HCT116 (cell line): ENCODE measurements at regions not wholly inside any gene's neighbourhood (a gene's known extent, or its start where the extent isn't known, plus 50 kb on each side); places are given as distances from the start of the nearest gene placed in this dataset.

Experiments used
- ATAC-seq: fragments of 200-7000 bp; cut with Tn5 transposase; 2 replicates; pipeline ENCODE4 v1.9.1; 2020; ENCODE audit warnings: mild to moderate bottlenecking, moderate library complexity
- BruUV-seq: library from RNA; stranded (reverse); fragments of 400-500 nt; replicated peaks from 2 replicates; lab custom pipeline; 2021; lab: Mats Ljungman, UMichigan
- CTCF ChIA-PET: fragments of 300-600 bp; sonication (Branson Sonifier 250); formaldehyde crosslinking; loops from one replicate; lab custom pipeline; 2021; ENCODE audit warnings: antibody characterized with exemption; lab: Charles Lee
- POLR2A ChIA-PET: fragments of 300-600, 350-600 bp; sonication (Branson Sonifier 250); formaldehyde crosslinking; loops from one replicate; lab custom pipeline; 2021; ENCODE audit warnings: antibody characterized with exemption; lab: Charles Lee
- RAD21 ChIA-PET, 2 experiments: fragments of 300-600 bp; sonication (Branson Sonifier 250); formaldehyde crosslinking; loops; one replicate each; lab custom pipeline; 2023; ENCODE audit warnings: low total read pairs in 2 of 2; ENCODE audit not compliant: uncharacterized antibody in 2 of 2, unreplicated experiment in 2 of 2, low non-redundant PET in 1 of 2; lab: Charles Lee
- DNase-seq: peaks from one replicate; pipeline ENCODE4 v3.0.0-alpha.2; 2010; ENCODE audit warnings: low read depth, low spot score
- H2AFZ ChIP-seq: fragments of 200-600 bp; shearing (Covaris generic), sonication (generic); 2 replicates; pipeline ENCODE4 v1.6.1; 2017; ENCODE audit warnings: low read depth, mixed run types, mixed read lengths, antibody characterized with exemption, low read length; ENCODE audit not compliant: poor library complexity, severe bottlenecking
- H3K27ac ChIP-seq: 2 replicates; pipeline ENCODE4 v1.5.1; 2012; ENCODE audit warnings: low read depth, low read length
- H3K27me3 ChIP-seq: fragments of 200-600 bp; sonication (generic); 2 replicates; pipeline ENCODE4 v1.6.1; 2016; ENCODE audit warnings: mixed run types, low read length, mixed read lengths; ENCODE audit not compliant: insufficient read depth
- H3K36me3 ChIP-seq, 2 experiments: fragments of 200-500 bp in 1 of 2; fragments of 200-600 bp in 1 of 2; sonication (Bioruptor generic) in 1 of 2; sonication (generic) in 1 of 2; 2 replicates each; pipeline versions ENCODE4 v1.5.1 to v1.6.1; 2014 to 2016; ENCODE audit warnings: low read length in 2 of 2, inconsistent platforms in 1 of 2, mixed read lengths in 1 of 2, mixed run types in 1 of 2; ENCODE audit not compliant: insufficient read depth in 2 of 2, control insufficient read depth in 1 of 2
- H3K4me1 ChIP-seq, 2 experiments: fragments of 200-600 bp in 1 of 2; sonication (generic) in 1 of 2; 2 replicates each; pipeline versions ENCODE4 v1.5.1 to v1.6.1; 2012 to 2017; ENCODE audit warnings: low read length in 2 of 2, inconsistent platforms in 1 of 2, mild to moderate bottlenecking in 1 of 2, mixed read lengths in 1 of 2, mixed run types in 1 of 2, moderate library complexity in 1 of 2; ENCODE audit not compliant: insufficient read depth in 2 of 2, control insufficient read depth in 1 of 2
- H3K4me2 ChIP-seq: fragments of 200-600 bp; sonication (generic); 2 replicates; pipeline ENCODE4 v1.6.1; 2017; ENCODE audit warnings: mixed run types, low read length, mixed read lengths
- H3K4me3 ChIP-seq, 2 experiments: fragments of 200-600 bp in 1 of 2; sonication (generic) in 1 of 2; replicated peaks in 1 of 2; 2 replicates each; pipeline ENCODE4 v1.5.1; 2011 to 2016; ENCODE audit warnings: low read length in 2 of 2, control low read depth in 1 of 2, low read depth in 1 of 2, mild to moderate bottlenecking in 1 of 2, mixed read lengths in 1 of 2, mixed run types in 1 of 2
- H3K79me2 ChIP-seq: fragments of 200-600 bp; sonication (generic); 2 replicates; pipeline ENCODE4 v1.6.1; 2017; ENCODE audit warnings: mild to moderate bottlenecking, mixed run types, low read length, moderate library complexity, mixed read lengths; ENCODE audit not compliant: insufficient read depth
- H3K9ac ChIP-seq: fragments of 200-600 bp; sonication (generic); 2 replicates; pipeline ENCODE4 v1.6.1; 2016; ENCODE audit warnings: low read length, mixed read lengths
- H3K9me2 ChIP-seq: fragments of 200-600 bp; sonication (generic), shearing (Covaris generic); 2 replicates; pipeline ENCODE4 v1.6.1; 2017; ENCODE audit warnings: mixed run types, mild to moderate bottlenecking, moderate library complexity; ENCODE audit not compliant: insufficient read depth
- H3K9me3 ChIP-seq, 2 experiments: fragments of 200-500 bp in 1 of 2; fragments of 200-600 bp in 1 of 2; sonication (Bioruptor generic) in 1 of 2; sonication (generic) in 1 of 2; 2 replicates each; pipeline ENCODE4 v1.6.1; 2014 to 2017; ENCODE audit warnings: low read length in 2 of 2, mixed read lengths in 2 of 2, inconsistent platforms in 1 of 2, low read depth in 1 of 2, mild to moderate bottlenecking in 1 of 2, mixed run types in 1 of 2, moderate library complexity in 1 of 2; ENCODE audit not compliant: control insufficient read depth in 1 of 2, insufficient read depth in 1 of 2
- H4K20me1 ChIP-seq: fragments of 200-600 bp; sonication (generic), shearing (Covaris generic); 2 replicates; pipeline ENCODE4 v1.6.1; 2017; ENCODE audit warnings: mixed run types, mild to moderate bottlenecking, moderate library complexity; ENCODE audit not compliant: insufficient read depth
- CBX3 ChIP-seq: IDR thresholded peaks from 2 replicates; pipeline ENCODE4 v1.6.1; 2012; ENCODE audit warnings: low read depth
- CEBPB ChIP-seq: IDR thresholded peaks from 2 replicates; pipeline ENCODE4 v1.6.1; 2012; ENCODE audit warnings: low read depth
- ELF1 ChIP-seq: IDR thresholded peaks from 2 replicates; pipeline ENCODE4 v1.6.1; 2012; ENCODE audit warnings: low read depth, borderline replicate concordance
- EZH2phosphoT487 ChIP-seq: fragments of 200-600 bp; IDR thresholded peaks from 2 replicates; pipeline ENCODE4 v1.6.1; 2018; ENCODE audit warnings: antibody characterized with exemption, borderline replicate concordance
- FOSL1 ChIP-seq: IDR thresholded peaks from 2 replicates; pipeline ENCODE4 v1.6.1; 2012; ENCODE audit warnings: low read depth
- JUND ChIP-seq: IDR thresholded peaks from 2 replicates; pipeline ENCODE4 v1.6.1; 2012
- POLR2A ChIP-seq: IDR thresholded peaks from 2 replicates; pipeline ENCODE4 v1.7.0; 2011; ENCODE audit warnings: borderline replicate concordance; ENCODE audit not compliant: insufficient read depth, insufficient read length; ENCODE audit errors: extremely low read depth
- POLR2AphosphoS5 ChIP-seq: IDR thresholded peaks from 2 replicates; pipeline ENCODE4 v1.6.1; 2011; ENCODE audit warnings: mild to moderate bottlenecking, low read depth, low read length, moderate library complexity
- REST ChIP-seq: IDR thresholded peaks from 2 replicates; pipeline ENCODE4 v1.6.1; 2012; ENCODE audit warnings: low read depth
- SIN3A ChIP-seq: IDR thresholded peaks from 2 replicates; pipeline ENCODE4 v1.6.1; 2012; ENCODE audit warnings: low read depth
- ZFX ChIP-seq: fragments of 450-650 bp; IDR thresholded peaks from 2 replicates; pipeline ENCODE4 v1.6.1; 2017
- ZNF274 ChIP-seq: fragments of 200-500 bp; sonication (Bioruptor generic); IDR thresholded peaks from 2 replicates; pipeline ENCODE4 v1.6.1; 2014; ENCODE audit warnings: mild to moderate bottlenecking, low read depth, low read length, inconsistent platforms
- intact Hi-C: fragments of 100-400 bp; cut with micrococcal nuclease; formaldehyde crosslinking; loops from 2 replicates; pipeline ENCODE4 v1.10.0; 2022
- TF ChIP-seq, protein P1 (sequence below), 3 experiments: fragments of 200-600 bp in 1 of 3; sonication (generic) in 1 of 3; IDR thresholded peaks in 2 of 3; conservative IDR thresholded peaks in 1 of 3; 2 replicates each; pipeline ENCODE4 v1.5.1; 2012 to 2017; ENCODE audit warnings: low read depth in 2 of 3, low read length in 2 of 3, antibody characterized with exemption in 1 of 3, borderline replicate concordance in 1 of 3, control low read depth in 1 of 3, mild to moderate bottlenecking in 1 of 3, mixed read lengths in 1 of 3, mixed run types in 1 of 3, moderate library complexity in 1 of 3; ENCODE audit not compliant: insufficient read depth in 1 of 3

GRCh38 chr9:79213417-79214125 lies 358.2 kb upstream of the TLE4 start:
- Histone ChIP-seq H3K9me3 (no peaks in the 10 kb centered on the region), H3K4me2 (no peak overlapping the region), H3K4me3 (no peak overlapping the region), H3K36me3 (no peaks in the 10 kb centered on the region), H3K27ac (no peak overlapping the region), H2AFZ (no peak overlapping the region), H3K27me3 (no peaks in the 10 kb centered on the region), H3K4me1 (no peaks in the 10 kb centered on the region), H3K9ac (no peak overlapping the region), H3K79me2 (no peaks in the 10 kb centered on the region), H4K20me1 (no peaks in the 10 kb centered on the region), H3K9me2 (no peaks in the 10 kb centered on the region)
- BruUV-seq: no TSS peak
- DNase-seq (no peak), ATAC-seq (no peak)
- TF ChIP-seq POLR2A: no peak
- no peak for TF ChIP-seq ELF1
- TF ChIP-seq ZFX: no peak
- TF ChIP-seq ZNF274: no peak
- TF ChIP-seq FOSL1: no peak
- no peak for TF ChIP-seq REST
- TF ChIP-seq CEBPB: no peak
- TF ChIP-seq EZH2phosphoT487: no peak
- TF ChIP-seq, protein P1, sequence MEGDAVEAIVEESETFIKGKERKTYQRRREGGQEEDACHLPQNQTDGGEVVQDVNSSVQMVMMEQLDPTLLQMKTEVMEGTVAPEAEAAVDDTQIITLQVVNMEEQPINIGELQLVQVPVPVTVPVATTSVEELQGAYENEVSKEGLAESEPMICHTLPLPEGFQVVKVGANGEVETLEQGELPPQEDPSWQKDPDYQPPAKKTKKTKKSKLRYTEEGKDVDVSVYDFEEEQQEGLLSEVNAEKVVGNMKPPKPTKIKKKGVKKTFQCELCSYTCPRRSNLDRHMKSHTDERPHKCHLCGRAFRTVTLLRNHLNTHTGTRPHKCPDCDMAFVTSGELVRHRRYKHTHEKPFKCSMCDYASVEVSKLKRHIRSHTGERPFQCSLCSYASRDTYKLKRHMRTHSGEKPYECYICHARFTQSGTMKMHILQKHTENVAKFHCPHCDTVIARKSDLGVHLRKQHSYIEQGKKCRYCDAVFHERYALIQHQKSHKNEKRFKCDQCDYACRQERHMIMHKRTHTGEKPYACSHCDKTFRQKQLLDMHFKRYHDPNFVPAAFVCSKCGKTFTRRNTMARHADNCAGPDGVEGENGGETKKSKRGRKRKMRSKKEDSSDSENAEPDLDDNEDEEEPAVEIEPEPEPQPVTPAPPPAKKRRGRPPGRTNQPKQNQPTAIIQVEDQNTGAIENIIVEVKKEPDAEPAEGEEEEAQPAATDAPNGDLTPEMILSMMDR (IDR thresholded peaks at IDR 0.05 in 2 of 3, conservative IDR thresholded peaks at IDR 0.05 in 1 of 3; ENCODE audit: borderline replicate concordance in 1 of 3, insufficient read depth in 1 of 3, low read depth in 2 of 3, low read length in 2 of 3): no peak
- TF ChIP-seq POLR2AphosphoS5: no peak
- TF ChIP-seq SIN3A: no peak
- TF ChIP-seq JUND: no peak
- no peak for TF ChIP-seq CBX3
- RAD21 ChIA-PET: no interaction called here
- CTCF ChIA-PET: no interaction called here
- POLR2A ChIA-PET: no interaction called here
- intact Hi-C loops: no loop called here
